Rectal smooth muscle tissue (tissue), 1 donor: ENCODE measurements at regions not wholly inside any gene's neighbourhood (a gene's known extent, or its start where the extent isn't known, plus 50 kb on each side); places are given as distances from the start of the nearest gene placed in this dataset.

Source experiments
- H3K27ac ChIP-seq: one replicate; pipeline ENCODE4 v1.7.0; 2013; ENCODE audit warnings: low read depth, low read length, inconsistent platforms
- H3K27me3 ChIP-seq: one replicate; pipeline ENCODE4 v1.7.0; 2013; ENCODE audit warnings: low read length; ENCODE audit not compliant: control insufficient read depth, insufficient read depth
- H3K36me3 ChIP-seq: one replicate; pipeline ENCODE4 v1.7.0; 2013; ENCODE audit warnings: low read length; ENCODE audit not compliant: control insufficient read depth, insufficient read depth
- H3K4me1 ChIP-seq: one replicate; pipeline ENCODE4 v1.7.0; 2013; ENCODE audit warnings: low read length; ENCODE audit not compliant: control insufficient read depth, insufficient read depth
- H3K4me3 ChIP-seq: one replicate; pipeline ENCODE4 v1.7.0; 2013; ENCODE audit warnings: low read length
- H3K9ac ChIP-seq: one replicate; pipeline ENCODE4 v1.7.0; 2013; ENCODE audit warnings: low read length

- Histone ChIP-seq H3K9ac (no peak overlapping the region), H3K27me3 (no peaks in the 10 kb centered on the region), H3K36me3 (no peaks in the 10 kb centered on the region), H3K4me1 (no peaks in the 10 kb centered on the region), H3K27ac (no peak overlapping the region), H3K4me3 (no peak overlapping the region)
Measured at GRCh38 chr10:47113907-47114500, 186.0 kb upstream of the GDF10 start.

- Histone ChIP-seq H3K36me3 (no peaks in the 10 kb centered on the region), H3K27me3 (no peaks in the 10 kb centered on the region), H3K4me3 (no peak overlapping the region), H3K27ac (no peak overlapping the region), H3K9ac (no peak overlapping the region), H3K4me1 (no peaks in the 10 kb centered on the region)
Measured at GRCh38 chr10:47114680-47115186, 185.3 kb upstream of the GDF10 start.

GRCh38 chr10:47115322-47115721 is 184.7 kb upstream of the GDF10 start:
- no peak overlapping the region for H3K4me3 ChIP-seq
- no peaks in the 10 kb centered on the region for H3K4me1 ChIP-seq
- H3K36me3 ChIP-seq: no peaks in the 10 kb centered on the region
- no peak overlapping the region for H3K9ac ChIP-seq
- no peaks in the 10 kb centered on the region for H3K27me3 ChIP-seq
- H3K27ac ChIP-seq: no peak overlapping the region

GRCh38 chr10:47116445-47116844 is 183.6 kb upstream of the GDF10 start:
- H3K36me3 ChIP-seq: no peaks in the 10 kb centered on the region
- no peak overlapping the region for H3K27ac ChIP-seq
- H3K4me1 ChIP-seq: no peaks in the 10 kb centered on the region
- no peak overlapping the region for H3K4me3 ChIP-seq
- no peak overlapping the region for H3K9ac ChIP-seq
- no peaks in the 10 kb centered on the region for H3K27me3 ChIP-seq

- no peak overlapping the region for H3K27ac ChIP-seq
- no peaks in the 10 kb centered on the region for H3K4me1 ChIP-seq
- no peaks in the 10 kb centered on the region for H3K36me3 ChIP-seq
- H3K4me3 ChIP-seq: no peak overlapping the region
- H3K9ac ChIP-seq: no peak overlapping the region
- H3K27me3 ChIP-seq: no peaks in the 10 kb centered on the region
Measured at GRCh38 chr10:47118326-47118725, 181.7 kb upstream of the GDF10 start.

GRCh38 chr10:47121336-47121735 is 178.7 kb upstream of the GDF10 start:
- no peaks in the 10 kb centered on the region for H3K27me3 ChIP-seq
- no peak overlapping the region for H3K4me3 ChIP-seq
- no peak overlapping the region for H3K27ac ChIP-seq
- H3K9ac ChIP-seq: no peak overlapping the region
- H3K4me1 ChIP-seq: no peaks in the 10 kb centered on the region
- no peaks in the 10 kb centered on the region for H3K36me3 ChIP-seq

GRCh38 chr10:47123716-47124288 is 176.2 kb upstream of the GDF10 start:
- no peak overlapping the region for H3K9ac ChIP-seq
- H3K27me3 ChIP-seq: no peaks in the 10 kb centered on the region
- H3K27ac ChIP-seq: no peak overlapping the region
- H3K4me3 ChIP-seq: no peak overlapping the region
- H3K4me1 ChIP-seq: no peaks in the 10 kb centered on the region
- H3K36me3 ChIP-seq: no peaks in the 10 kb centered on the region

GRCh38 chr10:47127188-47127785 is 172.7 kb upstream of the GDF10 start:
- Histone ChIP-seq H3K4me1 (no peaks in the 10 kb centered on the region), H3K36me3 (no peaks in the 10 kb centered on the region), H3K4me3 (no peak overlapping the region), H3K27me3 (no peaks in the 10 kb centered on the region), H3K9ac (no peak overlapping the region), H3K27ac (no peak overlapping the region)

GRCh38 chr10:47130491-47130890 is 169.5 kb upstream of the GDF10 start:
- Histone ChIP-seq H3K36me3 (no peaks in the 10 kb centered on the region), H3K27me3 (no peaks in the 10 kb centered on the region)

GRCh38 chr10:47133871-47134570 is 166.0 kb upstream of the GDF10 start:
- Histone ChIP-seq H3K27ac (no peak overlapping the region), H3K27me3 (no peaks in the 10 kb centered on the region), H3K4me3 (no peak overlapping the region), H3K9ac (no peak overlapping the region), H3K36me3 (no peaks in the 10 kb centered on the region), H3K4me1 (no peaks in the 10 kb centered on the region)

More at GRCh38 chr10:47130491-47130890, 169.5 kb upstream of the GDF10 start:
- no peak overlapping the region for H3K9ac ChIP-seq
- H3K4me1 ChIP-seq: no peaks in the 10 kb centered on the region
- H3K4me3 ChIP-seq: no peak overlapping the region
- no peak overlapping the region for H3K27ac ChIP-seq

GRCh38 chr10:47136866-47137265 is 163.1 kb upstream of the GDF10 start:
- H3K9ac ChIP-seq: no peak overlapping the region
- H3K36me3 ChIP-seq: no peaks in the 10 kb centered on the region

GRCh38 chr10:47137311-47137851 is 162.6 kb upstream of the GDF10 start:
- no peak overlapping the region for H3K9ac ChIP-seq
- H3K4me3 ChIP-seq: no peak overlapping the region
- no peaks in the 10 kb centered on the region for H3K36me3 ChIP-seq
- H3K27ac ChIP-seq: no peak overlapping the region
- no peaks in the 10 kb centered on the region for H3K4me1 ChIP-seq
- H3K27me3 ChIP-seq: no peaks in the 10 kb centered on the region

More at GRCh38 chr10:47136866-47137265, 163.1 kb upstream of the GDF10 start:
- H3K4me3 ChIP-seq: no peak overlapping the region
- no peaks in the 10 kb centered on the region for H3K27me3 ChIP-seq
- H3K4me1 ChIP-seq: no peaks in the 10 kb centered on the region
- H3K27ac ChIP-seq: no peak overlapping the region
